ENCODE measurements at regions not wholly inside any gene's neighbourhood (a gene's known extent, or its start where the extent isn't known, plus 50 kb on each side); places are given as distances from the start of the nearest gene placed in this dataset.

DNA sequence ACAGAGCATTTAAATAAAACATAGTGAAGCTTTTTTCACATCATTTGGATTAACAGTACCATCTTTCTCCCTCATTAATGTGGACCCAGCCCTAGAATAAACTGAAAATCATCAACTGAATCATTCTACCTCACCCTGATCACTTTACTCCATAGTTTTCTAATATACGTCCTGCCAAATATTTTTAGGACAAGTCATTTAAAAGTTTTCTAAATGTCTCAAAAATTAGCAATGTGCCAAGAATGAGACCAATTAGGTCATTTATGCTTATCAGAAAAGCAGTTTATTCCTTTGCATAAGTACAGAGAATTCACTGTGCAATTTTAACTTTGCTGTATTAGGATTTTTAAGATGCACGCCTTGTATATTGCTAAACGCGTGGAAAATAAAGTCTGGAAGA is 284.4 kb downstream of the PIK3R1 start:
- no peaks in the 10 kb centered on the region for H3K27me3 ChIP-seq
- H3K4me1 ChIP-seq: peaks cover 0 to 1% (median 0%) of the 10 kb centered on the region in 4 donors
- no peaks in the 10 kb centered on the region for H3K36me3 ChIP-seq
- DNase-seq: no peak
- H3K4me3 ChIP-seq: no peak overlapping the region
- intact Hi-C loops (cut with DNase I; ENCODE audit: low total_unique reads): no loop called here
- WGBS, 2 donors (ENCODE audit: low coverage in 1 of 2): 81 to 86% methylated on average over 4 of the region's 4 CpGs
- TF ChIP-seq EP300 (IDR thresholded peaks at IDR 0.05; ENCODE audit: low read depth) (no peak), POLR2AphosphoS5 (IDR thresholded peaks at IDR 0.05) (no peak), POLR2A (IDR thresholded peaks at IDR 0.05) (no peak), CTCF (IDR thresholded peaks at IDR 0.05) (no peak)
- H3K9me3 ChIP-seq: peaks cover 0 to 15% of the 10 kb centered on the region in 2 donors
- no peak overlapping the region for H3K27ac ChIP-seq
- in situ Hi-C loops (cut with MboI; ENCODE audit: low pct_ligation_motif_present in 1 of 4, low pct_unique_long_range_greater_than_20kb in 1 of 4, low sequenced_read_pairs in 3 of 4): loop anchor here in 1 of 4 donors (25.0 kb wide), 1 partner anchor 462 kb away; no protein-coding TSS in a partner anchor

DNA sequence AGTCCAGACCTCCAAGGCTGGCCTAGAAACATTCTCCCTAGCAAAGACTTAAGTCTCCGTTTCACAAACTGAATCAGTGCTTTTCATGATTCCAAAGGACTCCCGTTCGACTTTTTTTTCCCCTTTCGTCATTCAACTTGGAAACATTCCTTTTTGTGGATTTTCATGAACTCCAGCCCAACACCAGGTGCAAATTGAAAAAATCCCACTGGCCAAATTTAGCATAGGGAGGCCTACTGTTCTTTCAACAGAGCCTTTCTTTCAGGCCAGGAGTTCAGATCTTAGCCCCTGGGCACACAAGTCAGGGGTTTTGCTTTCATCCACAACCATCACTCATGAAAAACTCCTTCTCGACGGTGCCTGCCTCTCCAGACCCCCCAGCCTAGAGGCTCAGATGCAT is 285.3 kb downstream of the PIK3R1 start:
- no peak overlapping the region for H3K27ac ChIP-seq
- no peaks in the 10 kb centered on the region for H3K27me3 ChIP-seq
- no peaks in the 10 kb centered on the region for H3K36me3 ChIP-seq
- no peak for TF ChIP-seq EP300 (IDR thresholded peaks at IDR 0.05; ENCODE audit: low read depth)
- TF ChIP-seq POLR2A (IDR thresholded peaks at IDR 0.05): no peak
- no peak for TF ChIP-seq CTCF (IDR thresholded peaks at IDR 0.05)
- TF ChIP-seq POLR2AphosphoS5 (IDR thresholded peaks at IDR 0.05): no peak
- no peak overlapping the region for H3K4me3 ChIP-seq
- H3K4me1 ChIP-seq: peaks cover 0 to 7% (median under 1%) of the 10 kb centered on the region in 4 donors
- intact Hi-C loops (cut with DNase I; ENCODE audit: low total_unique reads) (no loop called here), in situ Hi-C loops (cut with MboI; ENCODE audit: low pct_ligation_motif_present in 1 of 4, low pct_unique_long_range_greater_than_20kb in 1 of 4, low sequenced_read_pairs in 3 of 4) (no loop called here)
- peaks cover 0 to 15% of the 10 kb centered on the region in 2 donors for H3K9me3 ChIP-seq
- no peak for DNase-seq
- 87 to 88% methylated on average over 3 to 6 of the region's 6 CpGs for WGBS, 2 donors (ENCODE audit: low coverage in 1 of 2)

- Histone ChIP-seq H3K27ac (no peak overlapping the region), H3K9me3 (peaks cover 0 to 12% of the 10 kb centered on the region in 2 donors), H3K4me1 (peaks cover 0 to 11% (median 5%) of the 10 kb centered on the region in 4 donors), H3K36me3 (no peaks in the 10 kb centered on the region), H3K27me3 (no peaks in the 10 kb centered on the region), H3K4me3 (no peak overlapping the region)
- no peak for TF ChIP-seq CTCF (IDR thresholded peaks at IDR 0.05)
- TF ChIP-seq POLR2A (IDR thresholded peaks at IDR 0.05): no peak
- TF ChIP-seq POLR2AphosphoS5 (IDR thresholded peaks at IDR 0.05): no peak
- TF ChIP-seq EP300 (IDR thresholded peaks at IDR 0.05; ENCODE audit: low read depth): no peak
- in situ Hi-C loops (cut with MboI; ENCODE audit: low pct_ligation_motif_present in 1 of 4, low pct_unique_long_range_greater_than_20kb in 1 of 4, low sequenced_read_pairs in 3 of 4): no loop called here
- no peak for DNase-seq
- intact Hi-C loops (cut with DNase I; ENCODE audit: low total_unique reads): no loop called here
These were observed 287.0 kb downstream of the PIK3R1 start for GRCh38 chr5:68502531-68502930.

- intact Hi-C loops (cut with DNase I; ENCODE audit: low total_unique reads): no loop called here
- TF ChIP-seq CTCF (IDR thresholded peaks at IDR 0.05) (no peak), EP300 (IDR thresholded peaks at IDR 0.05; ENCODE audit: low read depth) (no peak), POLR2AphosphoS5 (IDR thresholded peaks at IDR 0.05) (no peak), POLR2A (IDR thresholded peaks at IDR 0.05) (no peak)
- peaks cover 0 to 11% (median 5%) of the 10 kb centered on the region in 4 donors for H3K4me1 ChIP-seq
These were observed 288.8 kb downstream of the PIK3R1 start for GRCh38 chr5:68504306-68504705.

More at GRCh38 chr5:68504306-68504705, 288.8 kb downstream of the PIK3R1 start:
- Histone ChIP-seq H3K4me3 (no peak overlapping the region), H3K9me3 (no peaks in the 10 kb centered on the region), H3K27ac (no peak overlapping the region), H3K27me3 (no peaks in the 10 kb centered on the region), H3K36me3 (no peaks in the 10 kb centered on the region)
- in situ Hi-C loops (cut with MboI; ENCODE audit: low pct_ligation_motif_present in 1 of 4, low pct_unique_long_range_greater_than_20kb in 1 of 4, low sequenced_read_pairs in 3 of 4): no loop called here
- no peak for DNase-seq

Measured in transverse colon (tissue), 4 donors.